ENCODE measurements at regions not wholly inside any gene's neighbourhood (a gene's known extent, or its start where the extent isn't known, plus 50 kb on each side); places are given as distances from the start of the nearest gene placed in this dataset.

DNA sequence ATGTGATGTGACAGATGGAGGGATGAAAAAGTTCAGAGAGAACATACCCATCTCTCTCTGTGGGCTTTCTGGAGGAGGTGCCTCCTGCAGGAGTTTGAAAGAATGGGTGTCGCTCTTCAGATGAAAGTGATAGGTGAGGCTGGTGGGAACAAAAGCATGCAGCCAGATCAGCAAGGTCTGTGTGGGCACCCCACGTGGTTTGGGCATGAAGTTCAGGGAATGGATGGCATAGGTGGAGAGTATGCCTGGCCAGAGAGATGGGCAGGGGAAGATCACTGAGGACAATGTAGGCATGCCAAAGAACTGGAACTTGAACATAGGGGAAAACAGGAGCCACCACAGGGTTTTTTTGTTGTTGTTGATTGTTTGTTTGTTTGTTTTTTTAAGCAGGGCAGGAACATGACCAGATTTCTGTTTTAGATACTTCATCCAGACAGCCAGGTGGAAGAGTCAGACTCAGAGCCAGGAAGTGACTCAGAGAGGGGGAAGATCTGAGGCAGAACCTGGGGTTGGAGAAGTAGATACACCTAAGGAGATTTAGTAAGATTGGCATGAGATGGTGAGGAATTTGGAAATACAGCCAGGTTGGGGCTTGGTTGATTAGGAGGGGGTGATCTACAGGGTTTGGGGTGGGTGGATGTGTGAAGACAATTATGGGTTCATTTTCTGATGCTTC is 64.8 kb upstream of the CLSTN2 start:
- TF ChIP-seq CTCF (IDR thresholded peaks at IDR 0.05; ENCODE audit: borderline replicate concordance, extremely low read depth, low read length, poor library complexity, severe bottlenecking) (no peak), EZH2 (IDR thresholded peaks at IDR 0.05; ENCODE audit: borderline replicate concordance, low read depth, low read length, severe bottlenecking) (no peak)

All from DND-41 (cell line).